Ishikawa (cell line): ENCODE measurements at regions not wholly inside any gene's neighbourhood (a gene's known extent, or its start where the extent isn't known, plus 50 kb on each side); places are given as distances from the start of the nearest gene placed in this dataset.

ENCODE experiments used
- CEBPB ChIP-seq: IDR thresholded peaks from 2 replicates; pipeline ENCODE4 v1.6.1; 2012
- CREB1 ChIP-seq: IDR thresholded peaks from 2 replicates; pipeline ENCODE4 v1.6.1; 2012; ENCODE audit warnings: low read depth
- EGR1 ChIP-seq: IDR thresholded peaks from 2 replicates; pipeline ENCODE4 v1.6.1; 2012
- EP300 ChIP-seq: IDR thresholded peaks from 2 replicates; pipeline ENCODE4 v1.6.1; 2012; ENCODE audit warnings: borderline replicate concordance
- FOXM1 ChIP-seq: IDR thresholded peaks from 2 replicates; pipeline ENCODE4 v1.6.1; 2012; ENCODE audit warnings: low read depth, borderline replicate concordance
- MAX ChIP-seq: IDR thresholded peaks from 2 replicates; pipeline ENCODE4 v1.6.1; 2012
- NFIC ChIP-seq: IDR thresholded peaks from 2 replicates; pipeline ENCODE4 v1.6.1; 2012
- RAD21 ChIP-seq: IDR thresholded peaks from 2 replicates; pipeline ENCODE4 v1.6.1; 2012; ENCODE audit warnings: low read depth
- REST ChIP-seq: IDR thresholded peaks from 2 replicates; pipeline ENCODE4 v1.6.1; 2012; ENCODE audit warnings: low read depth, mild to moderate bottlenecking
- TAF1 ChIP-seq: IDR thresholded peaks from 2 replicates; pipeline ENCODE4 v1.6.1; 2012; ENCODE audit warnings: low read depth, mild to moderate bottlenecking
- TCF12 ChIP-seq: IDR thresholded peaks from 2 replicates; pipeline ENCODE4 v1.6.1; 2012; ENCODE audit warnings: low read depth
- TEAD4 ChIP-seq: IDR thresholded peaks from 2 replicates; pipeline ENCODE4 v1.6.1; 2012
- USF1 ChIP-seq: IDR thresholded peaks from 2 replicates; pipeline ENCODE4 v1.6.1; 2012
- YY1 ChIP-seq: IDR thresholded peaks from 2 replicates; pipeline ENCODE4 v1.6.1; 2012; ENCODE audit warnings: low read depth
- ZBTB7A ChIP-seq: IDR thresholded peaks from 2 replicates; pipeline ENCODE4 v1.6.1; 2012; ENCODE audit warnings: low read depth

- TF ChIP-seq EGR1 (no peak), ZBTB7A (no peak), TCF12 (no peak)
Observed at GRCh38 chr7:121793716-121794115, 79.2 kb upstream of the PTPRZ1 start.

GRCh38 chr7:121777672-121778071 lies 95.3 kb upstream of the PTPRZ1 start:
- no peak for TF ChIP-seq ZBTB7A
- TF ChIP-seq FOXM1: no peak
- TF ChIP-seq YY1: no peak
- TF ChIP-seq CEBPB: no peak
- TF ChIP-seq RAD21: no peak
- no peak for TF ChIP-seq CREB1
- no peak for TF ChIP-seq TEAD4
- no peak for TF ChIP-seq TAF1
- no peak for TF ChIP-seq EGR1
- no peak for TF ChIP-seq MAX

- TF ChIP-seq REST (no peak), EGR1 (no peak), TAF1 (no peak), ZBTB7A (no peak), RAD21 (no peak), FOXM1 (no peak), USF1 (no peak), TCF12 (no peak), MAX (no peak), CREB1 (no peak), EP300 (no peak), NFIC (no peak), YY1 (no peak), TEAD4 (no peak), CEBPB (no peak)
Observed at GRCh38 chr7:121774563-121774962, 98.4 kb upstream of the PTPRZ1 start.

- TF ChIP-seq NFIC (no peak), USF1 (no peak), TEAD4 (no peak), CREB1 (no peak), EGR1 (no peak), YY1 (no peak), ZBTB7A (no peak), EP300 (no peak), TCF12 (no peak), FOXM1 (no peak), CEBPB (no peak), MAX (no peak), REST (no peak), RAD21 (no peak)
Observed at GRCh38 chr7:121766676-121767075, 106.3 kb upstream of the PTPRZ1 start.

GRCh38 chr7:121761399-121761798 lies 111.6 kb upstream of the PTPRZ1 start:
- TF ChIP-seq USF1 (no peak), EP300 (no peak)

- no peak for TF ChIP-seq TEAD4
- TF ChIP-seq MAX: no peak
- no peak for TF ChIP-seq TCF12
- no peak for TF ChIP-seq NFIC
- no peak for TF ChIP-seq EGR1
- TF ChIP-seq FOXM1: no peak
- TF ChIP-seq TAF1: no peak
- no peak for TF ChIP-seq REST
- TF ChIP-seq EP300: no peak
- TF ChIP-seq YY1: no peak
- TF ChIP-seq USF1: no peak
- no peak for TF ChIP-seq ZBTB7A
- no peak for TF ChIP-seq CREB1
- TF ChIP-seq CEBPB: no peak
- TF ChIP-seq RAD21: no peak
Observed at GRCh38 chr7:121755818-121756552, 117.0 kb upstream of the PTPRZ1 start.
